ENCODE measurements at regions not wholly inside any gene's neighbourhood (a gene's known extent, or its start where the extent isn't known, plus 50 kb on each side); places are given as distances from the start of the nearest gene placed in this dataset.

GRCh38 chr3:87073496-87074145 lies 82.7 kb upstream of the VGLL3 start:
- Mint-ChIP-seq H3K27ac (no peak overlapping the region), H3K9me3 (no peaks in the 10 kb centered on the region), H3K4me1 (ENCODE audit: low read depth) (peaks cover 26% of the 10 kb centered on the region), H3K36me3 (ENCODE audit: low read depth) (no peaks in the 10 kb centered on the region), H3K4me3 (no peak overlapping the region), H3K27me3 (ENCODE audit: insufficient read depth) (no peaks in the 10 kb centered on the region)
- DNase-seq, result no peak
- no peak for TF ChIP-seq CTCF (IDR thresholded peaks at IDR 0.05)

GRCh38 chr3:87072446-87072845 lies 81.5 kb upstream of the VGLL3 start:
- no peak for DNase-seq
- Mint-ChIP-seq H3K4me3 (no peak overlapping the region), H3K27ac (no peak overlapping the region), H3K4me1 (ENCODE audit: low read depth) (peaks cover 22% of the 10 kb centered on the region), H3K36me3 (ENCODE audit: low read depth) (no peaks in the 10 kb centered on the region), H3K27me3 (ENCODE audit: insufficient read depth) (no peaks in the 10 kb centered on the region), H3K9me3 (no peaks in the 10 kb centered on the region)
- no peak for TF ChIP-seq CTCF (IDR thresholded peaks at IDR 0.05)

- peak; percentile 53 for DNase-seq
- Mint-ChIP-seq H3K4me1 (ENCODE audit: low read depth) (peaks cover 13% of the 10 kb centered on the region), H3K4me3 (no peak overlapping the region), H3K27ac (no peak overlapping the region), H3K27me3 (ENCODE audit: insufficient read depth) (no peaks in the 10 kb centered on the region), H3K9me3 (no peaks in the 10 kb centered on the region), H3K36me3 (ENCODE audit: low read depth) (no peaks in the 10 kb centered on the region)
- TF ChIP-seq CTCF (IDR thresholded peaks at IDR 0.05), result no peak
These were observed 79.0 kb upstream of the VGLL3 start for GRCh38 chr3:87069971-87070370.

GRCh38 chr3:87069021-87069420 lies 78.1 kb upstream of the VGLL3 start:
- Mint-ChIP-seq H3K36me3 (ENCODE audit: low read depth) (no peaks in the 10 kb centered on the region), H3K9me3 (no peaks in the 10 kb centered on the region), H3K27ac (no peak overlapping the region), H3K4me1 (ENCODE audit: low read depth) (peaks cover 13% of the 10 kb centered on the region), H3K4me3 (no peak overlapping the region), H3K27me3 (ENCODE audit: insufficient read depth) (no peaks in the 10 kb centered on the region)
- TF ChIP-seq CTCF (IDR thresholded peaks at IDR 0.05), result no peak
- DNase-seq, result no peak

- H3K9me3 Mint-ChIP-seq, result no peaks in the 10 kb centered on the region
- no peak for DNase-seq
These were observed 71.7 kb upstream of the VGLL3 start for GRCh38 chr3:87062685-87063084.

More at GRCh38 chr3:87062685-87063084, 71.7 kb upstream of the VGLL3 start:
- TF ChIP-seq CTCF (IDR thresholded peaks at IDR 0.05), result no peak
- H3K36me3 Mint-ChIP-seq (ENCODE audit: low read depth), result no peaks in the 10 kb centered on the region
- H3K27ac Mint-ChIP-seq, result no peak overlapping the region
- H3K27me3 Mint-ChIP-seq (ENCODE audit: insufficient read depth), result peaks cover 4% of the 10 kb centered on the region; the same call in 1 of the 2 replicates
- H3K4me1 Mint-ChIP-seq (ENCODE audit: low read depth), result no peaks in the 10 kb centered on the region
- H3K4me3 Mint-ChIP-seq, result no peak overlapping the region

All from HFFc6 (cell line).